Embryonic facial prominence (tissue), 1 donor: ENCODE measurements at regions not wholly inside any gene's neighbourhood (a gene's known extent, or its start where the extent isn't known, plus 50 kb on each side); places are given as distances from the start of the nearest gene placed in this dataset.

Experiments
- DNase-seq: peaks from one replicate; pipeline ENCODE4 v3.0.0-alpha.2; 2016; ENCODE audit errors: extremely low spot score

DNA sequence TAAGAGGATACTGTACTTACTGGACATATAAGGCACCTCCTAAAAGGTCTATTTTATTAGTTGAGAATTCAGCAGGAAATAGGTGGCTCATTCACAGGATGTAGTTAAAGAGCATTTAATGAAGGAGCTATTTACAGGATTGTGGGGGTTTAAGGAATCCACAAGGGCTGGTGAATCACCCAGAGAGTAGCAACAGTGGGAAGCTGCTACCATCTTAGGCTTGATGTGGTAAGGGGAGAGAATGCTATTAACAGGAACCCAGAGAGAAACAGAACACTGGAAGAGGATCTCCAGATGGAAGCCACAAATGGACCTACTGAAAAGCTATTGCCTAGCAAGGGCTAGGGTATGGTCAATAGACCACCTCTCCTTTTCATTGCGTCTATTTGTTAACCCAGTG is 52.0 kb upstream of the COL11A1 start:
- DNase-seq = no peak
